ENCODE measurements at regions not wholly inside any gene's neighbourhood (a gene's known extent, or its start where the extent isn't known, plus 50 kb on each side); places are given as distances from the start of the nearest gene placed in this dataset.

DNA sequence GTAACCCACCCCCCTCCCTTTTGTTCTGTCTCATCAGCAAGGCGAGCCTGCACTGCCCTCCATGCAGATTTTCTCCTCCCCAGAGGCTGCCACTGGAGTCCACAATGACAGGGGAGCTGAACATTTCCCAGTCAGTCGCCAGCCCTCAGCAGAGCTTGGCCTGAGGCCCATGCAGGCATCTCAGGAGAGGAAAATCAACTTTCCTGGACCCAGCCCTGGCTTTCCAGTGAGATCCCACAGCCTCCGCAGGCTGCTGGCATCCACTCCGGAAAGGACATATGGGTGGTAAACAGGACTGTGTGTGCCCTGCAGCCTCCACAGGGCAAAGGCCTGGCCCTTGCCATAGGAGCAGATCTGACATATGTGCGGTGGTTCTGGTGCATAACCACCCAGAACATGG is 253.8 kb downstream of the TNS1 start:
- no peak for DNase-seq

- no peak for DNase-seq
Measured at GRCh38 chr2:217746808-217747207, 256.0 kb downstream of the TNS1 start.

- no peak for DNase-seq
Measured at GRCh38 chr2:217743966-217744761, 258.6 kb downstream of the TNS1 start.

- no peak for DNase-seq
Measured at GRCh38 chr2:217743407-217743806, 259.4 kb downstream of the TNS1 start.

DNA sequence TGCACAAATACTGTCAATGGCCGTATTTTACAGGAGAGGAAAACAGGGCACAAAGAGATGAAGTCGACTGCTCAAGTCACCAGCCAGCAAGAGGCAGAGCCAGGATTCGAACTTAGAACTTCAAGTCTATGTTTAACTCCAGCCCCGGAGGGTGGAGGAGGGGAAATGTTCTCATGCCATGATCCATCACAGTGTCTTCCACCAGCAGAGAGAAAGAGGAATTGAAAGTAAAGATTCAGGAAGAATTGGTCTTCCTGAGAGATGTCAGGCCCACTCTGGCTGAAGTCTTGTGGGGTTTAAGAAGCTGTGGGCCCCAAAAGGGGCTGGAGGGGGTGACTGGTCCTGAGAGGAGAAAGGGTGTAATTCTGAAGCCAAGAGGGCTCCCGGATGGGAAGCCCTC is 260.0 kb downstream of the TNS1 start:
- DNase-seq: no peak

GRCh38 chr2:217742276-217742675 is 260.5 kb downstream of the TNS1 start:
- no peak for DNase-seq

GRCh38 chr2:217741381-217741955 is 261.3 kb downstream of the TNS1 start:
- DNase-seq: no peak

- no peak for DNase-seq
Measured at GRCh38 chr2:217740756-217741155, 262.0 kb downstream of the TNS1 start.

- no peak for DNase-seq
Measured at GRCh38 chr2:217740178-217740577, 262.6 kb downstream of the TNS1 start.

DNA sequence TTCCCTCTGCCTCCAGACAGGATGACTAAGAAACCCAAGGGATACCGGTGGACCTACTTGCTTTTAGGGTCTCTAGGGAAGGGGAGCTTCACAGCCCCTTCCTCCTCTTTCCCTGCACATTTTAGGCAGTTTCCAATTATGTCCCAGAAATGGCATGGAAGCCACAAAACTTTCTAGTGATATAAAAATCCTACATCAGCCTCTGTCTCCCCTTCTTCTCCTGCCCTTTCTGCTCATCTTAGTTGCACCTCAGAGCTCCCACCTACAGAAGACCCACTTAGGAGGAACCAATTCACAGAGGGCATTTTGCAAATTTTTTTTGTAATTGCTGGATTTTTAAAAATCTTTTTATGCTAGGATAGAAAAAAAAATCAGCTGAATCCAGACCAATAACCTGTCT is 263.1 kb downstream of the TNS1 start:
- no peak for DNase-seq

DNA sequence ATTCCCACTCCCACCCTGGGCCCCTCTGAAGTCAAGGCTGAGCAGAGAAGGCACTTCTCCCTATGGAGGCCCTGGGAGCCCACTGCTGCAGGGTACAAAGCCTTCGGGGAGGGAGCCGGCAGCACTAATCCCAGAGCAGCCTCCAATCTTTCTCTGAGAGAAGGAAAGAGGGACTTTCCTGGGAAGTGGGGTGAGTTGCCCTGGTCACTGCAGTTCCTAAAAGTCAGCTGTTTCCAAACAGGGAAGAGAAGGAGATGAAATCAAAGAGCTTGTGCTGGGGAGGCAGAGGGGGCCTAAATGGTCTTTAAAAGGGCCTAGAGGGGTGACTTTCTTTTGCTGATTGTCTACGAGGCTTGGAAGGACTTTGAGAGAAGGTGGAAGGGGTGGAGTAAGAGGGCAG is 264.7 kb downstream of the TNS1 start:
- no peak for DNase-seq

- no peak for DNase-seq
Measured at GRCh38 chr2:217736776-217737550, 265.8 kb downstream of the TNS1 start.

DNA sequence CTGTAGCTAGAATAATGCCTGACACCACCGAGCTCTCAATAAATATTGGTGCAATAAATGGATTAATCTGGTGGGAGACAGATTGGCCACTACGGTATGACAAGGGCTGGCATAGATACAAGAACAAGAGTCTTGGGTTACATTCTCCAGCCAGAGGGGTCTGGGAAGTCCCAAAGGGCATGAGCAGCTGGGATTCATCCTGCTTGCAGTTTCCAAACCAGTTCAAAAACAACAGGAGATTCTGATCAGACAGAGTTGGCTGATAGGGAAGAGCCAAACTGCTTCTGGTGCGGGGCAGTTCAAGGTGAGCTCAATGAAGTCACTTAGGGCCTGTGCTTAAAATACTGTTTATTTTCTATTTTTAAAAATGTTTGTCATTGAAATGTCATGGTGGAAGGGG is 266.9 kb downstream of the TNS1 start:
- no peak for DNase-seq

- no peak for DNase-seq
Measured at GRCh38 chr2:217735034-217735433, 267.8 kb downstream of the TNS1 start.

DNA sequence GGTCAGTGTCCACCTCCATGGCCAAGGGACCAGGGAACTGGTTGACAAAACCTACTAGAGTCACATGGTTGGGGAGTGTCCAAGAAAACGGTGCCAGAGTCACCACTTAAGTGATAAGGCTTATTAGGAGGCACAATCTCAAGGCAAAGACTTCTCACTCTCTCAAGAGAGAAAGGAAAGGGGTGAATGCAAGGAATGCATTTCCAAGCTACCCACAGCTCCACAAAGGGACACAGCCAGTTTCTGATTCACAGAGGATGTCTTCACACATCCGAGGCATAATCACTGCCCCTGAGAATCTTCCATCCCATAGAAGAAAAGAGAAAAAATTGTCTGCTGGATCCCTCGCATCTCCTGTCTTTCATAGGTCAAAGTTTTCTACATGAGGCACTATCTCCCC is 269.3 kb downstream of the TNS1 start:
- DNase-seq: no peak

- no peak for DNase-seq
Measured at GRCh38 chr2:217732992-217733391, 269.8 kb downstream of the TNS1 start.

GRCh38 chr2:217731805-217732204 is 271.0 kb downstream of the TNS1 start:
- DNase-seq: no peak

- no peak for DNase-seq
Measured at GRCh38 chr2:217729421-217730053, 273.3 kb downstream of the TNS1 start.

DNA sequence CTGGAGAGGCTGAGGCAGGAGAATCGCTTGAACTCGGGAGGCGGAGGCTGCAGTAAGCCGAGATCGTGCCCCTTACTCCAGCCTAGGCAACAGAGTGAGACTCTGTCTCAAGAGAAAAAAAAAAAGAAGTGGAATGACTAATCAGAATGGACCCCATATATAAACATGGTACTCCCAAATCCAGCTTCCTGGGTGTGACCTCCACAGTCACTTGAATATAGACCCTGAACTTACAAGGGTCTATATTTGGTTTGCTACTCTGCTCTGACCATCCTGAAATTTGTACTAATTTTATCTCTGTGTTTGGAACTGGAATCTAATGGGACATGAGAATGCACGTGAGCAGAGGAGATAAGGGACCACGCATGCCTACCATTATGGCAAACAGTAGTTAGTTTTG is 275.0 kb downstream of the TNS1 start:
- DNase-seq: no peak

GRCh38 chr2:217725409-217725808 is 277.4 kb downstream of the TNS1 start:
- DNase-seq: no peak

DNA sequence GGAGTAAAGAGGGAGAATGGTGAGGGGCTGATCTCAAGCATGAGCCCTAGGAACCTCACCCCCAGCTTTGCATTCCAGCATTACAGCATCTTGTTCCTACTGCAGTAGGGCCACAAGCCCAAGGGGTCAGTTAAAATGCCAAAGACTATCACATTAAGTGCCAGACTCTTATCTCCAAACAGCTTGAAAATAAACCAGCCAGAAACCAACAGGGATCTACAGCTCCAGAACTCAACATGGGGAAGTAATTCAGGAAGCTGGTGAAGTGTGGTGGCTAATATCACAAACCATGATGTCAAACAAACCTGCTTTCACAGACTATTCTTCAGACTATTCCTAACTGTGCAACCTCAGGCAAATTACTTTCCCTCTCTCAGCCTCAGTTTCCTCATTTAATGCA is 278.3 kb downstream of the TNS1 start:
- DNase-seq: no peak

- no peak for DNase-seq
Measured at GRCh38 chr2:217723981-217724380, 278.8 kb downstream of the TNS1 start.

- DNase-seq: no peak
Measured at GRCh38 chr2:217722883-217723472, 279.8 kb downstream of the TNS1 start.
